Panc1 (cell line): ENCODE measurements at regions not wholly inside any gene's neighbourhood (a gene's known extent, or its start where the extent isn't known, plus 50 kb on each side); places are given as distances from the start of the nearest gene placed in this dataset.

ENCODE experiments used
- POLR2AphosphoS5 ChIP-seq: IDR thresholded peaks from 2 replicates; pipeline ENCODE4 v1.6.1; 2012; ENCODE audit warnings: mild to moderate bottlenecking, low read depth, low read length, moderate library complexity
- REST ChIP-seq, 2 experiments: IDR thresholded peaks; 2 replicates each; pipeline ENCODE4 v1.6.1; 2011 to 2012; ENCODE audit warnings: low read depth in 2 of 2, control low read depth in 1 of 2, low read length in 1 of 2, mild to moderate bottlenecking in 1 of 2, moderate library complexity in 1 of 2; ENCODE audit not compliant: insufficient read depth in 1 of 2

DNA sequence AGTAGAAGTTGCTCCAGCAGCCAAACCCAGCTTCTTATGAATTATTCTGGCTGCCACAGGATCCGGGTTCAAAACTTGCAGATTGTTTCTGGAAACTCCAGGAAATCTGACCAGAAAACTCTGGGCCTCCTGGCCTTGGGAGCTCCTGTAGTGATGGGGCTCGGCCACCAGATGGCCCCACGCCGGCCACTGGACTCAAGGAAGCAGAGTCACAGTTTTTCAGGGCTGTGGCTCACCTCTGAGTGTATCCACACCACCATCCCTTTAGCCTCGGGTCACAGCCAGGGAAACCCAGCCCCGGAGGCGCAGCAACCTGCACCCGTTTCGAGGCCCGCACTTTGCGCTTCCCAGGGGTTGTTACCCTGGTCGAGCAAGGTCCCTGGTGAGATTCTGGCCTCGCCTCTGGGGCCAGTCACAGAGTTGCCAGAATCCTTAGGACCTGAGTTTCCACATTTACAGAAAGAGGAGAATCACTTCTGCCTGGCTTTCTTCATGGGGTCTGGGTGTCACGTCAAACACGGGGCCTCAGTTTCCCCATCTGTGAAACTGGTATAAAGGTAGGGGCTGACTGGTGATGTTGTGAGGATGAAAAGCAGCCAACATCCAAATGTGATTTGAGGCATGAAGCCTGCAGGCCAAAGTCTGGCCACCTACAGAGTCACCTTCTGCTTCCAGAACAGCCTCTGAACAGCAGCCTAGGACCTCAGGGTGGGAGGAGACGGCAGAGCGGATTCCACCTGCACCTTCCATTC, 53.5 kb upstream of the LCTL start:
- TF ChIP-seq REST (IDR thresholded peaks at IDR 0.05; ENCODE audit: insufficient read depth in 1 of 2, low read depth in 2 of 2, low read length in 1 of 2) (no peak), POLR2AphosphoS5 (no peak)
